Calu3 (cell line): ENCODE measurements at regions not wholly inside any gene's neighbourhood (a gene's known extent, or its start where the extent isn't known, plus 50 kb on each side); places are given as distances from the start of the nearest gene placed in this dataset.

Source experiments
- BruUV-seq: library from RNA; stranded (reverse); fragments of 400-500 nt; replicated peaks from 2 replicates; lab custom pipeline; 2021; lab: Mats Ljungman, UMichigan
- CTCF ChIA-PET: fragments of 300-600 bp; sonication (Branson Sonifier 250); formaldehyde crosslinking; loops from one replicate; lab custom pipeline; 2022; ENCODE audit warnings: antibody characterized with exemption; lab: Charles Lee
- DNase-seq: peaks from one replicate; pipeline ENCODE4 v3.0.0; 2022
- H3K27ac Mint-ChIP-seq: one replicate; pipeline ENCODE4 v1.8.0; 2022; ENCODE audit warnings: mixed read lengths; ENCODE audit not compliant: unreplicated experiment
- H3K27me3 Mint-ChIP-seq: one replicate; pipeline ENCODE4 v1.8.0; 2022; ENCODE audit warnings: mixed read lengths; ENCODE audit not compliant: unreplicated experiment
- H3K36me3 Mint-ChIP-seq: one replicate; pipeline ENCODE4 v1.8.0; 2022; ENCODE audit warnings: mild to moderate bottlenecking, moderate library complexity, mixed read lengths; ENCODE audit not compliant: insufficient read depth, unreplicated experiment
- H3K4me1 Mint-ChIP-seq: one replicate; pipeline ENCODE4 v1.8.0; 2022; ENCODE audit warnings: mild to moderate bottlenecking, low read depth, mixed read lengths; ENCODE audit not compliant: unreplicated experiment
- H3K4me3 Mint-ChIP-seq: one replicate; pipeline ENCODE4 v1.8.0; 2022; ENCODE audit warnings: mild to moderate bottlenecking, low read depth, moderate library complexity, mixed read lengths; ENCODE audit not compliant: unreplicated experiment
- H3K9me3 Mint-ChIP-seq: one replicate; pipeline ENCODE4 v1.8.0; 2022; ENCODE audit warnings: low read depth, mixed read lengths; ENCODE audit not compliant: unreplicated experiment
- CTCF ChIP-seq: fragments of 200-600 bp; IDR thresholded peaks from one replicate; pipeline ENCODE4 v1.8.0; 2022; ENCODE audit warnings: antibody characterized with exemption; ENCODE audit not compliant: unreplicated experiment
- intact Hi-C: fragments of 100-400 bp; cut with micrococcal nuclease; formaldehyde crosslinking; loops from one replicate; pipeline ENCODE4 v1.10.0; 2022; ENCODE audit not compliant: unreplicated experiment

- no peaks in the 10 kb centered on the region for H3K4me1 Mint-ChIP-seq
- H3K9me3 Mint-ChIP-seq, result no peaks in the 10 kb centered on the region
- CTCF ChIA-PET, result no interaction called here
- BruUV-seq, result no TSS peak
- intact Hi-C loops, result no loop called here
- no peak for DNase-seq
- H3K27ac Mint-ChIP-seq, result no peak overlapping the region
- no peak for TF ChIP-seq CTCF
- H3K4me3 Mint-ChIP-seq, result no peak overlapping the region
- H3K27me3 Mint-ChIP-seq, result no peaks in the 10 kb centered on the region
- H3K36me3 Mint-ChIP-seq, result no peaks in the 10 kb centered on the region
These were observed 53.7 kb upstream of the KDM4C start for GRCh38 chr9:6703898-6704639.

- CTCF ChIA-PET, result no interaction called here
- H3K27me3 Mint-ChIP-seq, result no peaks in the 10 kb centered on the region
- H3K9me3 Mint-ChIP-seq, result no peaks in the 10 kb centered on the region
- no peak for DNase-seq
- no peak overlapping the region for H3K27ac Mint-ChIP-seq
- no peaks in the 10 kb centered on the region for H3K4me1 Mint-ChIP-seq
- no peaks in the 10 kb centered on the region for H3K36me3 Mint-ChIP-seq
- no TSS peak for BruUV-seq
- intact Hi-C loops, result no loop called here
- no peak overlapping the region for H3K4me3 Mint-ChIP-seq
- no peak for TF ChIP-seq CTCF
These were observed 55.1 kb upstream of the KDM4C start for GRCh38 chr9:6702707-6703106.

- CTCF ChIA-PET, result no interaction called here
- TF ChIP-seq CTCF, result no peak
- Mint-ChIP-seq H3K27ac (no peak overlapping the region), H3K4me3 (no peak overlapping the region), H3K9me3 (no peaks in the 10 kb centered on the region), H3K4me1 (no peaks in the 10 kb centered on the region), H3K36me3 (no peaks in the 10 kb centered on the region), H3K27me3 (no peaks in the 10 kb centered on the region)
- no TSS peak for BruUV-seq
- no peak for DNase-seq
- intact Hi-C loops, result no loop called here
These were observed 50.6 kb upstream of the GLDC start for GRCh38 chr9:6696178-6696577.

GRCh38 chr9:6695121-6695814, 49.7 kb upstream of the GLDC start:
- H3K4me1 Mint-ChIP-seq, result no peaks in the 10 kb centered on the region
- CTCF ChIA-PET, result interaction anchor here (0.6 kb wide), 1 partner anchor 59 kb away, joined by 5 read pairs; no protein-coding TSS in a partner anchor
- no TSS peak for BruUV-seq
- H3K27ac Mint-ChIP-seq, result no peak overlapping the region
- no peaks in the 10 kb centered on the region for H3K36me3 Mint-ChIP-seq
- H3K9me3 Mint-ChIP-seq, result no peaks in the 10 kb centered on the region
- intact Hi-C loops, result no loop called here
- TF ChIP-seq CTCF, result no peak
- no peak for DNase-seq
- no peak overlapping the region for H3K4me3 Mint-ChIP-seq
- no peaks in the 10 kb centered on the region for H3K27me3 Mint-ChIP-seq
